GM18517 (cell line): ENCODE measurements at regions not wholly inside any gene's neighbourhood (a gene's known extent, or its start where the extent isn't known, plus 50 kb on each side); places are given as distances from the start of the nearest gene placed in this dataset.
"Not testable (repeated sequence)": the region's sequence is repeated elsewhere in the genome, so short reads cannot be mapped to it uniquely, and the experiment has no call there.

ENCODE experiments used
- ATAC-seq: cut with Tn5 transposase; IDR thresholded peaks from one replicate; pipeline ENCODE4 v1.9.1; 2021; ENCODE audit warnings: mild to moderate bottlenecking, moderate library complexity; ENCODE audit not compliant: unreplicated experiment

DNA sequence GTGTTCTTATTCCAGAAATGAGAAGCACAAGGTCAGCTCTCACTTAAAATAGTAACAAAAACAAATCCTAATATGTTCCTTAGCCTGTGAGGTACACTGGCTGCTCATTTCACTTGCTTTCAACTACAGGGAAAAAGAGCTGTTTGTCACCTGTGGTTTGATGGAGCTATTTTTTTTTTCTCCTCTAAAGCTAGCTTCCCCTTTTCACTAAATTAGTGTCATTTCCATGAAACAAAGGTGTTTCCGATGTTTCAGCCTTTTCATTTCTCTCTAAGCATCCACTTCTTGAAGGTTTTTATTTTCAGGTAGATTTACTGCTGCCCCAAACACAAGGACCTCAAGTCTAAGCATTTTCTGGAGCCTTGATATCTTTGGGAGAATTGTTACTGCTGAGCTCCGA, 148.6 kb downstream of the RBMX2 start:
- no peak for ATAC-seq

DNA sequence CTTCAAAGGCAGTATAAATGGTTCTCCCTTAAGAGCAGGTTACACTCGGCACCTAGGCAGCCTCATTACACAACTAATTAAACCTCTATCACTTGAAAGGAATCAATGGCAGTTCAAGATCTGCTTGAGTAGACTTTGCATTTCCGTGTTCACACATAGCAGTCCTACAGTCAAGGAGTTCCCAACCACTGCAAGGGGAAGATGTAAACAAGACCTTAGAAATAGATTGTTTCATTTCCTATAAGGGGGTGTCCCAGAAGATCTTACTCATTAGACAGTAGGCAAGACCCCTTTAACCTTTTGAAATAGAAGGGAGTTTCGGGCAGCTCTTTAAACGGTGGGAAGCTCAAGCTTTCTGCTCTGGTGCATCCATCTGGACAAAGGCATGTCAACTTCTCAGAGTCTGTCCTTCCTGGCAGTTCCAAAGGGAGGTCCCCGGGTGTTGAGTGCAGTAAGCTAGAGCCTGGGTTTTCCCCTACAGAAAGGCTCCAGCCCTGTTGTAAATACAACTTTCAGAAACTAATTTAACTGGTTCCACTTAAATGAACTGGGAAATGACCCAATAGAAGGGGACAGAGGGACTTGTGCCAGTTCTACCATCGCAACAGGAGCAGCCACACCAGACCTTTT, 150.8 kb downstream of the RBMX2 start:
- no peak for ATAC-seq

DNA sequence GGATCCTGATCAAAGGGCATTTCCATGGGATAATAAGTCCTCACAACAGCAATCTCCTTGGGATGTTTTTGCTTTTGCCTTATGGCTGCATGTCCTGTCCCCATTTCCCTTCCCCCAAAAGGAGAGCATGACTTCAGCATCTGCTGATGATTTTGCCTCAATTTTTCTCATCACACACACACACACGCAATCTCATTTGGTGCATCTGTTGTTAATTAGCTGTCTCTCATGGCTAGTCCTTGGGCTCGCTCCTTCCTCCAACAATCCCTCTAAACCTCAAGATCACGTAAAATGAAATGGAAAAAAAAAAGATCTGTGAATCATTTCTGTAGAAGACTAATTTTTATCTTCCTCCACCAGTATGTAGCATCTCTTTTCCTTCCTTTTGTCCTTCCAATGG, 153.6 kb downstream of the RBMX2 start:
- no peak for ATAC-seq

DNA sequence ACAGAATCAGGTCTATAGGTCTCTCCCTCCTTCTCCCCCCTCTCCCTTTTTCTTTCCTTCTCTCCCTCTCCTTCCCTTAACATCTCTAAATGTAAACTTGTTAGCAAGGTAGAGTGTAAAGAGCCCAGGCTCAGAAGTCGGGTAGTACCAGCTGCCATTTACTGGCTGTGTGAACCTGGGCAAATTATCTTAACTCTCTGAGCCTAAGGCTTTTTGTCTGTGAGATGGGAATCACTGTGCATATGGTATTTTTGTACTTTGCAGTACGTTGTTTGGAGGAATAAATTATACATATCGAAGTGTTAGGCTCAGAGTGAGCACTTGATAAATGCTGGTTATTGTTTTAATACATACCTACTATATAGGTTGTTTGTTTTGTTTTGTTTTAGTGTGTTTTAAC, 154.0 kb downstream of the RBMX2 start:
- ATAC-seq: no peak

DNA sequence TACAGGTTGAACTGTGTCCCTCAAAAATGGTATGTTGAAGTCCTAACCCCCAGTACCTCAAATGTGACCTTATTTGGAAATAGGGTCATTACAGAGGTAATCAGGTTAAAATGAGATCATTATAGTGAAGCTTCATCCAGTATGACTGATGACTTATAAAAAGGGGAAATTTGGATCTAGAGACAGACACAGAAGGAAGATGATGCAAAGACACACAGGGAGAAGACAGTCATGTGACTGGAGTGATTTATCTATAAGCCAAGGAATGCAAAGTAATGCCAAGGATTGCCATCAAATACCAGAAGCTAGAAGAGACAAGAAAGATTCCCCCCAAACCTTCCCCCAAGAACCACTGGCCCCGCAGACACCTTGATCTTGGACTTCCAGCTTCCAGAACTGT, 155.2 kb downstream of the RBMX2 start:
- ATAC-seq: no peak

DNA sequence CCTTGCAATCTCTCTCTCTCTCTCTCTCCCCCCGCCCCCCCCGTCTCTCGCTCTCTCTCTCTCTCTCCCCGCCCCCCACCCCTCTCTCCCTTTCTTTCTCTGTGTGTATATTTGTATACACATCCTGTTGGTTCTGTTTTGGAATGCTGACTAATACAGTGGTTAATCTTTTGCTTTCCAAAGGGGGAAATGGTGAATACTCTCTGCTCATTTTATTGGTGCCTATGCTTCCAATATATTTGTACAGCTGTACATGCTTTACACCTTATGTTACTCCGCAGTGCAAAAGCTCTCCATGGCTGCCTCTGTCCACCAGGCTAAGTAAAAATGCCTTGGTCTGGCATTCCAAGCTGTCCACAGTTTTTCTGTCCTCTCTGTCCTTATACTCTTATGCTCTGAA, 158.8 kb downstream of the RBMX2 start:
- ATAC-seq: no peak

DNA sequence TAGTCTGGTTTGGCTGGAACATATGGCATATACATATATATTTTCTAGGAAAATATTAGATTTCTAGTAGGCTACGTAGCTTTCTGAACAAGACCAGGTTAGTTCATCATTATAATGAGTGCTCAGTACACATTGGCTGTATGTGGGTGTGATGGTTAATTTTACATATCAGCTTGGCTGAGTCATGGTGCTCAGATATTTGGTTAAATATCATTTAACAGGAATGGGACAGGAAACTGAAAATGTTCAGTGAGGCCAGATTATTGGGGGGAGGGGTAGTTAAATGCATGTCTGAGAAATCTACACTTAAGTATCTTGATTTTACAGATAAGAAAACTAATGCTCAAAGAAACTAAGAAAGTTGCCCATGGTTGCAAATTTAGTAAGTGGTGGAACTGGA, 160.1 kb downstream of the RBMX2 start:
- no peak for ATAC-seq

DNA sequence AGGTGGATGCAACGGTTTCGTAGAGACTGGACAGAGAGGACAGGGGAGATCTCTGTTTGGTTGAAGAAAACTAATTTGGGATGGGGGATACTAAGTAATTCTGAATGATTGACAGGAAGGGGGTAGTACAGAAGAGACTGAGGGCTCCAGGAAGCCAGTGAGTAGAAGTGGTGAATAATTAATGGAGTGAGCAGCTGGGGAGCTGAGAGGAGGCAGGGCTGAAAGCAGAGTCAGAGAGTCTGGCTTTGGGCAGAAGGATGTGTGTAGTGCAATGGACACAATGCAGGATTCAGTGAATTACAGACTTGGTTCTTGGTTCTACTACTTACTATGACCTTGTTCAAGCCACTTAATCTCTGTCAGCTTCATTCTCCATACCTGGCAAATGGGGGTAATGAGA, 161.7 kb downstream of the RBMX2 start:
- ATAC-seq: no peak

DNA sequence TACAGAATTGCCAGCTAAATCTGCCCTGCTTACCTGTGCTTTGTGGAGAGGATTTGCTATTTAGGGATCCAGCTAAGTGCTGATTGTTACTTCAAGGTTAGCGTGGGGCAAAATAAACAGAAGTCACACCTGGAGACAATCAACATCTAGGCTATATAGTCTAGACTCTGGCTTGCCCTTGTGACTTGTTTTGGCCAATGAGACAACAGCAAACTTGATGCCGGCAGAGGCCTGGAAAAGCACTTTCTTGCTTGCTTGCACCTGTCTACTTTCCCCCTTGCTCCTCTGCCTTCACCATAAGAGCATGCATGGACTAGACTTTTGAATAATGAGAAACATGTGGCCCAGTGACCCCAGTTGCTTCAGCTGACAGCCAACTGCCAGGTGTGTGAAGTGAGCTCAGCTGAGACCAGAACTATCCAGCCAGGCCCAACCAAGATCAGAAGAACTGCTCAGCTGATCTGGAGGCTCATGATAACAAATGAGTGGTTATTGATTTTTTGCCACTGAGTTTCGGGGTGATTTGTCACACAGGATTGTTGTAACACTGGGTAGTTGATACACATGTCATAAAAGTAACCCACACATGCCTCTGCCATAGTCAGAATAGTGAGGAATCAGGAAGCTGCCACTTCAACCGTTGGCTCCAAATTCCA, 164.4 kb downstream of the RBMX2 start:
- no peak for ATAC-seq

DNA sequence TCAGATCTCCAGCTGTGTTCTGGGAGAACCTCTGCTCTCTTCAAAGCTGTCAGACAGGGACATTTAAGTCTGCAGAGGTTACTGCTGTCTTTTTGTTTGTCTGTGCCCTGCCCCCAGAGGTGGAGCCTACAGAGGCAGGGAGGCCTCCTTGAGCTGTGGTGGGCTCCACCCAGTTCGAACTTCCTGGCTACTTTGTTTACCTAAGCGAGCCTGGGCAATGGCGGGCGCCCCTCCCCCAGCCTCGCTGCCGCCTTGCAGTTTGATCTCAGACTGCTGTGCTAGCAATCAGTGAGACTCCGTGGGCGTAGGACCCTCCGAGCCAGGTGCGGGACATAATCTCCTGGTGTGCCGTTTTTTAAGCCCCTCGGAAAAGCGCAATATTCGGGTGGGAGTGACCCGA, 171.2 kb downstream of the RBMX2 start:
- ATAC-seq: not testable (repeated sequence)
